ENCODE measurements at regions not wholly inside any gene's neighbourhood (a gene's known extent, or its start where the extent isn't known, plus 50 kb on each side); places are given as distances from the start of the nearest gene placed in this dataset.

- no peak overlapping the region for H3K27ac ChIP-seq (ENCODE audit: extremely low read depth, low read depth, low read length)
- CTCF ChIA-PET = no interaction called here
- no peak for TF ChIP-seq ZNF555 (tag by site-specific recombination; conservative IDR thresholded peaks at IDR 0.05)
- TF ChIP-seq HIC1 (tag by site-specific recombination; IDR thresholded peaks at IDR 0.05) = no peak
- no peak for TF ChIP-seq ZNF513 (tag by site-specific recombination; IDR thresholded peaks at IDR 0.05)
- no peak for TF ChIP-seq GLI2 (tag by site-specific recombination; IDR thresholded peaks at IDR 0.05; ENCODE audit: borderline replicate concordance, low read depth)
- TF ChIP-seq ZNF501 (tag by site-specific recombination; IDR thresholded peaks at IDR 0.05) = no peak
- no peak for TF ChIP-seq ZNF10 (tag by site-specific recombination; IDR thresholded peaks at IDR 0.05)
- no peak for TF ChIP-seq ZNF473 (tag by site-specific recombination; IDR thresholded peaks at IDR 0.05)
- TF ChIP-seq ZNF280C (tag by site-specific recombination; IDR thresholded peaks at IDR 0.05) = no peak
- no peak for TF ChIP-seq PRDM6 (tag by site-specific recombination; IDR thresholded peaks at IDR 0.05)
- no peak for TF ChIP-seq ZNF148 (tag by site-specific recombination; IDR thresholded peaks at IDR 0.05; ENCODE audit: borderline replicate concordance)
- no peak for TF ChIP-seq ZBTB49 (tag by site-specific recombination; IDR thresholded peaks at IDR 0.05; ENCODE audit: low read depth)
- POLR2A ChIA-PET = no interaction called here
- H3K36me3 ChIP-seq (ENCODE audit: control insufficient read depth in 2 of 2, insufficient read depth in 1 of 2, low read length in 2 of 2) = no peaks in the 10 kb centered on the region
- H3K4me3 ChIP-seq (ENCODE audit: low read depth, low read length) = no peak overlapping the region
- H3K4me1 ChIP-seq (ENCODE audit: control insufficient read depth, insufficient read depth, low read length) = no peaks in the 10 kb centered on the region
- no peaks in the 10 kb centered on the region for H3K9me3 ChIP-seq (ENCODE audit: control insufficient read depth, insufficient read depth, low read depth, low read length)
These were observed 265.0 kb downstream of the RBM26 start for GRCh38 chr13:79141082-79141481.

GRCh38 chr13:79128158-79128557, 277.9 kb downstream of the RBM26 start:
- Histone ChIP-seq H3K9me3 (ENCODE audit: control insufficient read depth, insufficient read depth, low read depth, low read length) (no peaks in the 10 kb centered on the region), H3K4me1 (ENCODE audit: control insufficient read depth, insufficient read depth, low read length) (no peaks in the 10 kb centered on the region), H3K4me3 (ENCODE audit: low read depth, low read length) (no peak overlapping the region), H3K36me3 (ENCODE audit: control insufficient read depth in 2 of 2, insufficient read depth in 1 of 2, low read length in 2 of 2) (no peaks in the 10 kb centered on the region), H3K27ac (ENCODE audit: extremely low read depth, low read depth, low read length) (no peak overlapping the region)
- TF ChIP-seq TRIM28 (IDR thresholded peaks at IDR 0.05; ENCODE audit: borderline replicate concordance, low read length) (peak; percentile 75), ZNF350 (tag by site-specific recombination; IDR thresholded peaks at IDR 0.05) (no peak)
- POLR2A ChIA-PET = no interaction called here
- CTCF ChIA-PET = no interaction called here
